ENCODE measurements at regions not wholly inside any gene's neighbourhood (a gene's known extent, or its start where the extent isn't known, plus 50 kb on each side); places are given as distances from the start of the nearest gene placed in this dataset.
"Not testable (repeated sequence)": the region's sequence is repeated elsewhere in the genome, so short reads cannot be mapped to it uniquely, and the experiment has no call there.

- DNase-seq (ENCODE audit: low read depth in 3 of 3, low spot score in 2 of 3): no peak
These were observed 1080.1 kb downstream of the REEP3 start for GRCh38 chr10:64601298-64601697.

DNA sequence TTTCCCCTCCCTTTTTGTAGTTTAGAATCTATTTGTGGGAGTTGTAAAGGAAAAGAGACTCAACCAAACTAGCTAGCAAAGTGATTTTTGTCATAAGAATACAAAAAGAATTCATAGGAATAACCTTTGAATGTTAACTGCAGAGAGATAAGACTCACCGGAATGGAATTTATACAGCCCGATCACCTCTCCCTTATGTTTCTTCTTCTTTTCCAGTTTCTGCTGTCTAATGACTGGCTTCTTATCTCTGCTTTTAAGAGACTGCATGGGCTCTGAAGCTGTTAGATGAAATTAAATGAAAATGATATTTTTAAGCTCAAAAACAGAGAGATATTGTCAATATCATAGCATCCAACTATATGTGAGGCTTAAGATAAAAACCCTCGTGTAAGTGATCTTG, 1095.9 kb downstream of the REEP3 start:
- DNase-seq (ENCODE audit: low read depth in 3 of 3, low spot score in 2 of 3): no peak

GRCh38 chr10:64619102-64619501, 1097.9 kb downstream of the REEP3 start:
- no peak for DNase-seq (ENCODE audit: low read depth in 3 of 3, low spot score in 2 of 3)

GRCh38 chr10:64626924-64627323, 1105.7 kb downstream of the REEP3 start:
- DNase-seq (ENCODE audit: low read depth in 3 of 3, low spot score in 2 of 3): no peak

DNA sequence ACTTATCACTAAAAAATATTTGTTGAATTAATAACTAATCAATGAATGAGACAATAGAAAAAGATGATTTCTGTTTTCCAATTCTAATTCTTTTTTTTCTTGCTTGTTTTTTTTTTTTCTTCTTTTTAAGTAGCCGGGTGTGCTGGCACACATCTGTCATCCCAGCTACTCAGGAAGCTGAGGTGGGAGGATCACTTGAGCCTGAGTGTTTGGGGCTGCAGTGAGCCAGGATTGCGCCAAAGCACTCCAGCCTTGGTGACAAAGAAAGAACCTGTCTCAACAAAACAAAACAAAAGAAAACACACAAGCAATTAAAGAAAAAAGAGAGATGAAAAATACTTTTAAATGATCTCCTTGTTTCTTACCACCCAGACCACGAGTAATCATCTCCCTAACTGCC, 1109.3 kb downstream of the REEP3 start:
- no peak for DNase-seq (ENCODE audit: low read depth in 3 of 3, low spot score in 2 of 3)

DNA sequence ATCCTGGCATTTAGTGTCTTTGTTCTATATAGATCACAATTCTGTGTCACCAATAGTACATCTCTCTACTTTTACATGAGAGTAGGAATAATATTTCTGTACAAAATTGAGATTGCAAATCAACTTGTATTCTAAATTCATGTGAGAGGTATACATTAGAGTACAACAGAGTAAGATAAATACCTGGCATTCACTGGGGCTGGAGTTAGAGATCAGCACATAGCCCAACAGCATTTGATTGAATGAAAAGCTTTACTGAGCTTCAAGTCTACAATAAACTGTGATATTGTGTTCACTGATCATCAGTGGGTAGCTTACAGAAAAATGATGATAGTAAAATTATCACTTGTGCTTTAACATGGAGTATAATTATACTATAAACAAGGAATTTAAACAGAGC, 1114.7 kb downstream of the REEP3 start:
- no peak for DNase-seq (ENCODE audit: low read depth in 3 of 3, low spot score in 2 of 3)

DNA sequence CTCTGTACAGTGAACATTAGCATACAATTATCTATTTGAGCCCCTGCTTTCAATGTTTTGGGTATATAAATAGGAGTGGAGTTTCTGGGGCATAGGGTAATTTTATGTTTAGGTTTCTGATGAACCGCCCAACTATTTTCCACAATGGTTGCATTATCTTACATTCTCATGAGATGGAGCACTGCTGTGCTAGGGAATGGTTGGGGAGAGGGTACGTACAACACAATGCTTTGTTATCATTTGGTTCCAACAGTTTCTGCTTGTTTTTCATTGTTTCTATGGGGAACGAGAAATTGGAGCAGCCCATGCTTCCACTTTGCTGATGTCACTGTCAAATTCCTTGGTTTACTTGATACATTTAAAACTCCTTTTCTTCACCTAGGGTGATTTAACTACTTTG, 1115.3 kb downstream of the REEP3 start:
- no peak for DNase-seq (ENCODE audit: low read depth in 3 of 3, low spot score in 2 of 3)

DNA sequence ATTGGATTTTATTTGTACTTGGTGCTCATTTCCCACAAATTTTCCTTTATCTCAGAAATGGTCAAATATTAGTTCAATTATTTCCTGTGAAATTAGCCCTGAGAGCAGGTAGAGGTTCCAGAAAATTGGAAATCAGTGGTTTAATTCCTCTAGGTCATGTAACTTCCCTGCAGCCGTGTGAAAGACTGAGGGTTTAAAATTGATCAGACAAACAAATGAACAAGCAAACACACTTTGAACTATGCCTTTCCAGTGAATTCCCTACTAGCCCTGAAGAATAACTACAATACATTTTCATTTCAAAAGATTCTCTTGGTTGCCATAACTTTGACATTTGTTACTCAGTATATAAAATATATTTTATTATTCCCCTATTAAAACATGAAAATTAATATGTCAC, 1116.7 kb downstream of the REEP3 start:
- no peak for DNase-seq (ENCODE audit: low read depth in 3 of 3, low spot score in 2 of 3)

- no peak for DNase-seq (ENCODE audit: low read depth in 3 of 3, low spot score in 2 of 3)
These were observed 1127.7 kb downstream of the REEP3 start for GRCh38 chr10:64648915-64649314.

GRCh38 chr10:64658528-64658927, 1137.3 kb downstream of the REEP3 start:
- no peak for DNase-seq (ENCODE audit: low read depth in 3 of 3, low spot score in 2 of 3)

- no peak for DNase-seq (ENCODE audit: low read depth in 3 of 3, low spot score in 2 of 3)
These were observed 1138.1 kb downstream of the REEP3 start for GRCh38 chr10:64659311-64659710.

- DNase-seq (ENCODE audit: low read depth in 3 of 3, low spot score in 2 of 3): no peak
These were observed 1160.8 kb downstream of the REEP3 start for GRCh38 chr10:64682043-64682442.

GRCh38 chr10:64690194-64690593, 1169.0 kb downstream of the REEP3 start:
- no peak for DNase-seq (ENCODE audit: low read depth in 3 of 3, low spot score in 2 of 3)

- DNase-seq (ENCODE audit: low read depth in 3 of 3, low spot score in 2 of 3): no peak
These were observed 1178.0 kb downstream of the REEP3 start for GRCh38 chr10:64699244-64699643.

DNA sequence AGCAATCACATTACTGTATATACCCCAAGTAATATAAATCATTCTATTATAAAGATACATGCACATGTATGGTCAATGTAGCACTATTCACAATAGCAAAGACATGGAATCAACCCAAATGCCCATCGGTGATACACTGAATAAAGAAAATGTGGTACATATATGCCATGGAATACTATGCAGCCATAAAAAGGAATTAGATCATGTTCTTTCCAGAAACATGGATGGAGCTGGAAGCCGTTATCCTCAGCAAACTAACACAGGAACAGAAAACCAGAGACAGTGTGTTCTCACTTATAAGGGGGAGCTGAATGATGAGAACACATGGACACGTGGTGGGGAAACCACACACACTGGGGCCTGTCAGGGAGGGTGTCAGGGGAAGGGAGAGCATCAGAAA, 1180.9 kb downstream of the REEP3 start:
- not testable (repeated sequence) for DNase-seq (ENCODE audit: low read depth in 3 of 3, low spot score in 2 of 3)

GRCh38 chr10:64708884-64709681, 1187.9 kb downstream of the REEP3 start:
- DNase-seq (ENCODE audit: low read depth in 3 of 3, low spot score in 2 of 3): no peak

- no peak for DNase-seq (ENCODE audit: low read depth in 3 of 3, low spot score in 2 of 3)
These were observed 1205.3 kb downstream of the REEP3 start for GRCh38 chr10:64726466-64726865.

GRCh38 chr10:64731016-64731415, 1209.8 kb downstream of the REEP3 start:
- no peak for DNase-seq (ENCODE audit: low read depth in 3 of 3, low spot score in 2 of 3)

DNA sequence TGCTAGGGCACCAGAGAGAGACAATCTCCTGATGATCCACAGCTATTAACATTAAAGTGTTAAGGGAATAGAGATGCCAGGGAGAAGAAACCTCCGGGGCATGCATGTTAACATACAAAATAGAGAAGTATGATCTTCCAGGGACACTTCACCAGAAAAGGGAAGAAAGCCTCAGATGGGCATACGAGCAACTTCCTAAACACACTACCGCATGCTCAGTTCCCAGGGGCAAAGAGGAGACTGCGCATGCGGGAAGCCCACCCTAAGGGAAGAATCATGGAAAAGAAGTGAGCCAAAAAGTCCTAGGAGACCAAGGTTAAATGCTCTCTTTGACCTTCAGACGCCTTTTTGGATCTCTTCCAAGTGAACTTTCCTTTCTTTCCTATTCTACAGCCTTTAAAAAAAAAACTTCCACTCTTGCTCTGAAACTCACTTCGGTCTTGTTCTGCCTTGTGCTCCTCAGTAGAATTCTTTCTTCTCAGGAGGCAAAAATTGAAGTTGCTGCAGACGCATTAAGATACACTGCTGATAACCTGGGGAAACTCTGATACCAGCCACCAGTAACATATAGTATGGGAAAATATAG, 1211.3 kb downstream of the REEP3 start:
- no peak for DNase-seq (ENCODE audit: low read depth in 3 of 3, low spot score in 2 of 3)

DNA sequence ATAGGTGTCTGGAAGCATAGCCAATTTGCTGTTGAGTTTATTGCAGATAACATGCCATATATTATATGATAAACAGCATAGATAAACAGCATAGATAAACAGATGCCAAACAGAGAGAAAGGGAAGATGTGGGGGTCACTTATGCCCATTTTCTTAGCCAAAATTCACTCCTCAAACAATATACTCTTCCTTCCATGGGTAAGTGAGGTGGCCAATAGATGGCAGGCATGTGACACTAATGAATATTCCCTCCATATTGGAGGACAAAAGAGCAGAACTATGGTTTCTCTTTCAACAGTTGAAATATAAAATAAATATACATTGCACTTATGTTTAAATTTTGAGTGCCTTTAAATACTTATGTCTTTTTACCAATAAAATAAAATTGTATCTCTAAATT, 1212.8 kb downstream of the REEP3 start:
- no peak for DNase-seq (ENCODE audit: low read depth in 3 of 3, low spot score in 2 of 3)

DNA sequence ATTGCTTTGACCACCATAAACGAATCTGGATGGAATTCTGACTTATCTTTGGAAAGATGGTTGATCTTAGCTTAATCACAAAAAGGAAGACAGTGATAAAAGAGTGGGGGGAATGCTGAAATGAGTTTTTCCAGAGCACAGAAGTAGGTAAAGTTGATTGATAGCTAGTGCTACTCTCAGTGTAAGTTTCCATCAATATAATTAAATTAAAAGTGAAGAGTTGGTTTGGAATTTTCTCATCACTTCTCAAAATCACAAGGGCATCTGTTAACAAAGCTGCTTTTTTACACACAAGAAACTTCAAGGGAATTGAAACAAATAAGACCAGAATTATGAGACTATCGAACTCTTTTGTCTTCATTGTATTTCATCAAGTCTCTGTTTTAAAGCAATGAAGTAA, 1217.3 kb downstream of the REEP3 start:
- DNase-seq (ENCODE audit: low read depth in 3 of 3, low spot score in 2 of 3): no peak

GRCh38 chr10:64745565-64745964, 1224.4 kb downstream of the REEP3 start:
- no peak for DNase-seq (ENCODE audit: low read depth in 3 of 3, low spot score in 2 of 3)

DNA sequence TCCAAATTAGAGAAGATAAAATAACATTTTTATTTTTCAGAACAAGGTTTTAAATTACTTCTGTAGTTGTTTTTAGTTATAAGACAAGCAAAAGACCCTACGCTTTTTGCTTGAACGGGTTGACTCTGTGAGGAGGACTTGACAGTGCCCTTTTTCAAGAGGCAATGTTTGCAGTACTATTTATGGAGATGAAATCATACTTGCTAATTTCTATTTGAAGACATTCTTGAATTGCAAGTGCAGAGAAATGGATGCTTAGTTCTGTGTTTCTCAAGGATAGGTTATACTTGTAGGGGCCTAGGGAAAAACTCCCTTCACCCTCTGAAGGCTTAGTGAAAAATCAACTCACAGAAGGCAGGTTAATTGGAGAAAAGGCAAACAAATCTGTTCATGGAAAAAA, 1229.5 kb downstream of the REEP3 start:
- DNase-seq (ENCODE audit: low read depth in 3 of 3, low spot score in 2 of 3): no peak

Measured in right renal cortex interstitium (tissue), 3 donors.